ENCODE measurements at regions not wholly inside any gene's neighbourhood (a gene's known extent, or its start where the extent isn't known, plus 50 kb on each side); places are given as distances from the start of the nearest gene placed in this dataset.

DNA sequence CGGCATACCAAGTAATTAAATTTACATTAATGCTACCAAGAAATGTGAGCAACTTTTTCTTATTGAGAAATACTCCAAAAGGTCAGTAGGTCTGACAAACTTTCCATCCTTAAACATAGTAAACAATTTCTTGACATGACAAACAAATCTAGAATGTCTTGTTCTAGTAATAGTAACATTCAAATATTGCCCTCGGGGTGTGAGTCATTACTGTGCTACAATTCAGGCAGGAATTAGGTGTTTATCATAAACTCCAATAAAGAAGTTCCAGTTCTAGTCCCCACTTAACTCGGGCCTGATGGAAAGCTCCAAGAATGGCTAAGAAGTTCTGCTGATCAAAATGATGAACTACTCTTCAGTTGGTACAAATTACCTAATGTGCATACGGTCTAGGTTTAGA, 235.6 kb upstream of the TUSC1 start:
- Histone ChIP-seq H3K27ac (no peak overlapping the region), H3K36me3 (no peaks in the 10 kb centered on the region), H3K9me3 (peaks cover 0 to 8% of the 10 kb centered on the region in 2 donors), H3K27me3 (no peaks in the 10 kb centered on the region), H3K4me3 (no peak overlapping the region), H3K4me1 (no peaks in the 10 kb centered on the region)
- ATAC-seq (no peak), DNase-seq (no peak)
- TF ChIP-seq CTCF (IDR thresholded peaks at IDR 0.05), result no peak
- intact Hi-C loops (cut with DNase I), result no loop called here

DNA sequence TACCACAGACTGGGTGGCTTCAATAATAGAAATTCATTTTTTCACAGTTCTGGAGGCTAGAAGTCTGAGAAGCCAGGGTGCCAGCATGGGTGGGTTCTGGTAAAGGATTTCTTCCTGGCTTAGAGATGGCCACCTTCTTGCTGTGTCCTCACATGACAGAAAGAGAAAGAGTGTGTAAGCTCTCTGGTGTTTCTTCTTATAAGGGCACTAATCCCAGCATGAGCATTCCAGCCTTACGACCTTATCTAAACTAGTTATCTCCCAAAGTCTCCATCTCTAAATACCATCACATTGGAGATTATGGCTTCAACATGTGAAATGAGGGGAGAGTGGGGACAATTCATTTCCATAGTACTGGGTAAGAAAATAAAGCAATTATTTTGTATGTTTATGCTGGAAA, 226.5 kb upstream of the TUSC1 start:
- TF ChIP-seq CTCF (IDR thresholded peaks at IDR 0.05), result no peak
- Histone ChIP-seq H3K27me3 (no peaks in the 10 kb centered on the region), H3K4me1 (no peaks in the 10 kb centered on the region), H3K36me3 (no peaks in the 10 kb centered on the region), H3K9me3 (no peaks in the 10 kb centered on the region), H3K4me3 (no peak overlapping the region), H3K27ac (no peak overlapping the region)
- intact Hi-C loops (cut with DNase I), result no loop called here
- no peak for DNase-seq
- ATAC-seq, result no peak

DNA sequence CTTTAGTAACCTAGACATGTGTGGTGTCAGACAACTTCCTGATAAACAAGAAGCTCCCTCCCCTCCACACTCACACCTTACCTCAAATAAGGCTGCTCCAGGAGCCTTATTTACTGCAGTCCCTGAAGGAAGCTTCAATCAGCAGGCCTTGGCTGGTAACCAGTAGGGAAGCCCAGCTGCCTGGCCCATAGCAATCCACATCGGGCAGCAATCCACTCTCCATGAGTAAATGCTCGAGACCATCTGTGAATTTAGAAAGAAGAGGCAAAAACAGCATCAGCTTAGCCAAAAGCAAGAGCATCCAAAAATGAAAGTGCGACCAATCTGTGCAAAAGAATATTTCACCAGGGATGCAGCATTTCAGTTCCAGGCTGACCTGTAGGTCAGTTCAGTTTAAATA, 213.3 kb upstream of the TUSC1 start:
- Histone ChIP-seq H3K27ac (no peak overlapping the region), H3K4me1 (no peaks in the 10 kb centered on the region), H3K27me3 (no peaks in the 10 kb centered on the region), H3K9me3 (peaks cover 0 to 22% of the 10 kb centered on the region in 2 donors), H3K36me3 (no peaks in the 10 kb centered on the region), H3K4me3 (no peak overlapping the region)
- no peak for TF ChIP-seq CTCF (IDR thresholded peaks at IDR 0.05)
- ATAC-seq (no peak), DNase-seq (no peak)
- intact Hi-C loops (cut with DNase I), result no loop called here

DNA sequence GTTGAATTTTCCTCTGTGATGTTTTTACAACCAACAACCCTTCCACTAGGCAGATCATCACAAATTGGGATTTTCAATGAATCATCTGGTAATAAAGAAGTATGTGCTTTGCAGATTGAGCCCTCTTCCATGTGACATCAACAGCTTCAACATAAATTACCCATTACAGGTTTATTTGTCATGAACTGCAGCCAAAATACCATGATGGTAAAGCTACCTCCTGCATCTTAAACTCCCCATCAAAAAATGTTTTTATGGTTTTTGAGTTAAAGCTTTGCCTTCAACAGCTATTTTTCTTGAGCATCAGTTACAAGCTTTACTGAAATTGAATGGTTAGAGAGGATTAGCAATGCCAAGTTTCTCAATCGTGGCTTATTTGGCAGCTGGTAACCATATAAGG, 211.4 kb upstream of the TUSC1 start:
- peaks cover 0 to 11% of the 10 kb centered on the region in 2 donors for H3K9me3 ChIP-seq
- no peak overlapping the region for H3K27ac ChIP-seq
- no peaks in the 10 kb centered on the region for H3K27me3 ChIP-seq
- TF ChIP-seq CTCF (IDR thresholded peaks at IDR 0.05), result no peak
- DNase-seq (no peak), ATAC-seq (no peak)
- H3K36me3 ChIP-seq, result no peaks in the 10 kb centered on the region
- no peak overlapping the region for H3K4me3 ChIP-seq
- intact Hi-C loops (cut with DNase I), result no loop called here
- no peaks in the 10 kb centered on the region for H3K4me1 ChIP-seq

GRCh38 chr9:25876248-25876647, 198.0 kb upstream of the TUSC1 start:
- ATAC-seq (no peak), DNase-seq (no peak)
- no peak overlapping the region for H3K4me3 ChIP-seq
- no peak overlapping the region for H3K27ac ChIP-seq
- H3K9me3 ChIP-seq, result peaks cover 0 to 18% of the 10 kb centered on the region in 2 donors
- no peaks in the 10 kb centered on the region for H3K27me3 ChIP-seq
- no peaks in the 10 kb centered on the region for H3K4me1 ChIP-seq
- no peak for TF ChIP-seq CTCF (IDR thresholded peaks at IDR 0.05)
- intact Hi-C loops (cut with DNase I), result no loop called here
- no peaks in the 10 kb centered on the region for H3K36me3 ChIP-seq
